Ectodermal cell (in vitro differentiated cells): ENCODE measurements at regions not wholly inside any gene's neighbourhood (a gene's known extent, or its start where the extent isn't known, plus 50 kb on each side); places are given as distances from the start of the nearest gene placed in this dataset.
"Not testable (repeated sequence)": the region's sequence is repeated elsewhere in the genome, so short reads cannot be mapped to it uniquely, and the experiment has no call there.

Experiments
- H3K27ac ChIP-seq: 2 replicates; pipeline ENCODE4 v1.7.0; 2013; ENCODE audit warnings: mild to moderate bottlenecking, low read depth, low read length; ENCODE audit not compliant: insufficient read depth, poor library complexity, severe bottlenecking
- H3K27me3 ChIP-seq: 2 replicates; pipeline ENCODE4 v1.7.0; 2013; ENCODE audit warnings: mild to moderate bottlenecking, low read length; ENCODE audit not compliant: insufficient read depth, control insufficient read depth, poor library complexity, severe bottlenecking
- H3K36me3 ChIP-seq: one replicate; pipeline ENCODE4 v1.7.0; 2013; ENCODE audit warnings: low read length; ENCODE audit not compliant: control insufficient read depth, insufficient read depth
- H3K4me1 ChIP-seq: one replicate; pipeline ENCODE4 v1.7.0; 2013; ENCODE audit warnings: low read length; ENCODE audit not compliant: control insufficient read depth, insufficient read depth
- H3K4me3 ChIP-seq: 2 replicates; pipeline ENCODE4 v1.7.0; 2013; ENCODE audit warnings: low read depth, low read length, control low read depth; ENCODE audit not compliant: insufficient read depth
- H3K9me3 ChIP-seq: 2 replicates; pipeline ENCODE4 v1.7.0; 2013; ENCODE audit warnings: mild to moderate bottlenecking, low read length, moderate library complexity; ENCODE audit not compliant: control insufficient read depth
- WGBS, 2 experiments: methylation state at CpG; one replicate each; pipeline ENCODE4 v1.1.7; 2013; ENCODE audit warnings: missing lambda C conversion rate in 2 of 2; 5-methylcytosine and 5-hydroxymethylcytosine counted together

DNA sequence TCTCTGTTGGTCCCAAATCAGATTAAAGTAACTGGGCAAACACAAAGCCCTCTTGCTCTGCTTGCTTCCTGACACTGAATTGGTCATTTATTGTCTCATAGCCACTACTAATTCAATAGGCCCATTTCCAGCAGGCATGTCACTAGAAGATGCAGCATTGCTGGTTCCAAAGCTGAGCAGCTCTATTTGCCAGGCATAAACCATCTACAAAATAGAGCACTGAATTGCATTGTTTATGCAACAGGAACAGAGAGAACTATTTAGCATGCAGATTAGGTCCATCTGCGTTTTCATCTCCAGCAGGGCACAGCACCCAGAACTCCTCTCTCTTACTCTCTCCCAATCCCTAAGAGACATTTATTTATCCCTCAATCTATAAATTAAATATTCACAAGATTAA lies 227.6 kb downstream of the SUCLG1 start:
- 82 to 96% methylated on average over 1 of the region's 1 CpG for WGBS, 2 experiments
- no peaks in the 10 kb centered on the region for H3K4me1 ChIP-seq
- H3K36me3 ChIP-seq = no peaks in the 10 kb centered on the region
- H3K4me3 ChIP-seq = no peak overlapping the region
- no peak overlapping the region for H3K27ac ChIP-seq
- no peaks in the 10 kb centered on the region for H3K27me3 ChIP-seq
- H3K9me3 ChIP-seq = no peaks in the 10 kb centered on the region

DNA sequence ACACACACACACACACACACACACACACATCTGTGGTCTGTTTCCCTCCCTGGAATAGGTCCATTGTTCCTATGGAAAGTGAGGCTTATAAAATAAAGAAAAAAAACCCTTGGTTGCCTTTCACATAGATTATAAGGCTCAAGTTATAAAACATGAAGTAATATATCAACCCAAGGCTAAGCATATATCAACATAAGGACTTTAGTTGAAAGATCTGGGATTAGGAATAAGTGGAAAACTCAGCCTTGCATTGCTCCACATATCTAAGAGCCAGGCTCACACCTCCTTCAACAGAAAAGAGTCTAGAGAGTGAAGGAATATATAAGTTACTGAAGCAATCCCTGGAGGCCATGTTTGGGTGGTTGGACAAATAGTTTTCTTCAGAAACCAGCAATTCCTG lies 235.0 kb downstream of the SUCLG1 start:
- Histone ChIP-seq H3K4me3 (no peak overlapping the region), H3K4me1 (no peaks in the 10 kb centered on the region), H3K27ac (no peak overlapping the region), H3K27me3 (no peaks in the 10 kb centered on the region), H3K36me3 (no peaks in the 10 kb centered on the region), H3K9me3 (no peaks in the 10 kb centered on the region)

DNA sequence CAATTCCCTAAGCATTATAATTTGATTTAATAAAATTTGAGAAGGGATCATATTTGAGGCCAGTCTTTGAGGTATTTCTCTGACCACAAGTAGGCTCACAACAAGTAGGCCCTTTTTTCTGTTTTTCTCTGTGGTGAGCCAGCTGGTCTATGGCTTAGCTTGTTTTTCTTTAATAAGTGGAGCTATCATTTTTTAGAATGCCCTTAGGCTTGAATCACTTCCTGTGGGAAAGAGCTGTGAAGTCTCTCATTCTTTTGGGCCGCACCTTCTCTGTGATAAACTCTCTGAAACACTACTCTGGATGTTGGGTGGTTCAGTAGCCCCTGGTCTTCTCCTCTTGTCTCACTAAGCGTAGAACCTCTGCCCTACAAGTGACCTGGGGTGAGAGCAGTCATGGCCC lies 235.9 kb downstream of the SUCLG1 start:
- H3K27ac ChIP-seq = no peak overlapping the region
- H3K9me3 ChIP-seq = no peaks in the 10 kb centered on the region
- no peaks in the 10 kb centered on the region for H3K27me3 ChIP-seq
- no peak overlapping the region for H3K4me3 ChIP-seq
- H3K4me1 ChIP-seq = no peaks in the 10 kb centered on the region
- WGBS, 2 experiments = 81 to 90% methylated on average over 2 of the region's 2 CpGs
- no peaks in the 10 kb centered on the region for H3K36me3 ChIP-seq

DNA sequence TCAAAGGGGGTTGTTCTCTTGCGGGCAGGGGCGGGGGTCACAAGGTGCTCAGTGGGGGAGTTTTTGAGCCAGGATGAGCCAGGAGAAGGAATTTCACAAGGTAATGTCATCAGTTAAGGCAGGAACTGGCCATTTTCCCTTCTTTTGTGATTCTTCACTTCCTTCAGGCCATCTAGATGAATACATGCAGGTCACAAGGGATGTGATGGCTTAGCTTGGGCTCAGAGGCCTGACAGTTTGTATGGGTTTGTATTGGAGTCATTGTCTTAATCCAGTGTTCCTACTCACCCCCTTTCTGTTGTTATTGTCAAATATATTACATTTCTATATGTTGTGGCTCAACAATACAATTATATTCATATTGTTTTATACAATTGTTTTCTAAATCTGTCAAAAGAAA lies 238.0 kb downstream of the SUCLG1 start:
- 75 to 83% methylated on average over 2 of the region's 2 CpGs for WGBS, 2 experiments
- H3K27me3 ChIP-seq, H3K36me3 ChIP-seq, H3K4me3 ChIP-seq, H3K9me3 ChIP-seq, H3K27ac ChIP-seq, H3K4me1 ChIP-seq: not testable (repeated sequence)

DNA sequence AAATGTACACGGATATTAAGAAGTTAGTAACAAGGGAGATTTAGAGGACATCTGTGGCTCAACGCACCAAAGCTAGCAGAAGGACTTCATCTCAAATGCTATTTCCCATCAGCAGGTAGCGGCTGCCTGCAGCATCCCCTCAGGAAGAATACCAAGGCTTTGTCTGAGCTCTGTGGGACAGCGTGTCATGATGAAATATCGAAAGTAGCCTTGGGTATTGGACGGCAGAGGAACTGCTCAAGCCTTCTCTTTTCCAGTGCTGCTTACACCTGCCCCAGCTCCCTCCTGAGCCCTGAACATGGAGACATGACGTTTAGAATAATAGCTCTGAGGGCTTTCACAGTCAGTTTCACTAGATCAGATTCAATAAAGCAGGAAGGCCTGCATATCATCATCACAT lies 241.6 kb downstream of the SUCLG1 start:
- H3K36me3 ChIP-seq = no peaks in the 10 kb centered on the region
- WGBS, 2 experiments = 87 to 88% methylated on average over 7 of the region's 7 CpGs
- H3K27ac ChIP-seq = no peak overlapping the region
- H3K4me1 ChIP-seq = no peaks in the 10 kb centered on the region
- H3K4me3 ChIP-seq = no peak overlapping the region
- H3K27me3 ChIP-seq = no peaks in the 10 kb centered on the region
- H3K9me3 ChIP-seq = no peaks in the 10 kb centered on the region

DNA sequence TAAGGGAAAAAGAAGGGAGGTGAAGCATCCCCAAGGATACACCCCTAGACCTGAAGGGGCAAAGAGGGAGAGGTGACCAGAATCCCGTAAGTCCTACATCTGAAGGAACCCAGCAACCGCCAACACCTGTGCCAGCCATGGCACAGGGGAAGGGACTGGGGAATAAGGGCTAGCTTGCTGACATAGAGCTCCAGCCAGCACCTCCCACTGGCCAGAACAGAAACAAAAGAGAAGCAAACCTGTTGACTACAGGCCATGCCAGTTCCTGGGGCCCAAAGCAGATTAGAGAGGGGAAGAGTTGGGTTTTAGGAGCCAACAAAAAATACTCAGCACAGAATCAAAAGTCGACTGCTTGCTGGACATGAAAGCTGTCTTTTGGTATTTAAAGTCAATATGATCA lies 244.6 kb downstream of the SUCLG1 start:
- Histone ChIP-seq H3K36me3 (no peaks in the 10 kb centered on the region), H3K27ac (no peak overlapping the region), H3K4me1 (no peaks in the 10 kb centered on the region), H3K27me3 (no peaks in the 10 kb centered on the region), H3K9me3 (no peaks in the 10 kb centered on the region), H3K4me3 (no peak overlapping the region)
- WGBS, 2 experiments = 50 to 64% methylated on average over 2 to 3 of the region's 3 CpGs

DNA sequence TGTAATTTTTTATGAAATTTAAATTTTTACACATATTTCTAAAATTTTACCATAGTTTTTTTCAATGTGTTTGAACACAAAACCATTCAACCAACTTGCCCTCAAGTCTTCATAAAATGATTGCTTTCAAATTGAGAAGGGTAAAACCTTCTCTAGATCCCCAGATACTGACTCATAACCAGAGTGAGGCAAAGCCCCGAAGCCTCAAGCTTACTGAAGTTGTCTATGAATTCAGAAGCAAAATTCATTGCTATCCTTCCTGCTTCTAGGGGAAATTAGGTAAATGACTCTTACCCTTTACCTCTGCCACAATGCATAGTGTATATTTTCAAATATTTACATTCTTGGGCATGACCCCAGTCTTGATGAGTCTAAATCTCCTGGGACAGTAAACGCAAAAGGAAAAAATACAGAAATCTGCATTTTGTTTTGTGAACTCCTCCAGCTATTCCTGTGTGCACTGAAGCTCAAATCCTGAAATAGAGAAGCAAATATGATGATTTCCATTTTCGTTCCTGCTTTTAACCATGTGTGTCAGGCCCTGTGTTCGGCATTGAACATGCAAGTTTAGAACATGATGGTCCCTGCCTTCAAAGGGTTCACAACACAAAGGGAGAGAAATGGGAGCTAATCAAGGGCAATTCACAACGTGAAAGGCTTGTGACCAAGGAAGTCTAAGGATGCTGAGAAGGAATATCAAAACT lies 246.3 kb downstream of the SUCLG1 start:
- Histone ChIP-seq H3K4me3 (no peak overlapping the region), H3K9me3 (no peaks in the 10 kb centered on the region), H3K27me3 (no peaks in the 10 kb centered on the region), H3K36me3 (no peaks in the 10 kb centered on the region), H3K4me1 (no peaks in the 10 kb centered on the region), H3K27ac (no peak overlapping the region)
- 87% methylated on average over 5 of the region's 5 CpGs for WGBS, 2 experiments

DNA sequence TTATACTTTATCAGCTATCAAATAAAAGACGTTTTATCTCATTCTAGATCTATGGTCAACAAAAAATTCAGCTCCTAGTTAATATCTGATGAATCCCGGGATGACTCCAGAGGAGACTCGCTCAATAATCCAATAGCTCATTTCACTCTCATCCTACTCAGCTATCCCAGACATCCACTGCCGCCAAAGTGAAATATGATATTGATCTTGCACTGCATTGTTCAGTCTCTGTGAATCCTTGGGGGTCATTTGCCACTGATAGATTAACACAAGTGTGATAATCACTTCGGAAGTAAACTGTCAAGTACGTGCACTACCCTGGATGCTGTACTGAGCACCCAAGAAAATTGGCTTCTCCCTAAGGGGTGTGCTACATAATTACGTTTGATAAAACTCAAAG lies 249.1 kb downstream of the SUCLG1 start:
- H3K36me3 ChIP-seq = no peaks in the 10 kb centered on the region
- WGBS, 2 experiments = 80 to 82% methylated on average over 7 of the region's 7 CpGs
- H3K4me1 ChIP-seq = no peaks in the 10 kb centered on the region

DNA sequence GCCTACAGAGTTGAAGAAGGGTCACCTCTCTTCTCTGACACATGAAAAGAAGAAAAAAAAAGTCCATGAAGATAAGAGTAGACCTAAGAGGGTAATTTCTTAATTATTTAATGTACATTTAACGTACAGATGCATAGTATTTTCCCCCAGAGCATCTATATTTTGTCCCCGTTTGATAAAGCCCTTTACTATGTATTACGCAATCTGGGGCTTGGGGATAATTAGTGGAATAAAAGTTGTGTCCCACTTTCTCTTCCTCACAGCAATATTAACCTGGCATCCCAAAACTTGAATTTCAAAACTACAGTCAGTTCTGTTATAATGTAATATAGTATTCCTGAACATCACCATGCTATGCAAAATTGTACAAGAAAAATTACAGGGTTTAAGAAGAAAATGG lies 254.1 kb downstream of the SUCLG1 start:
- Histone ChIP-seq H3K9me3 (no peaks in the 10 kb centered on the region), H3K27me3 (no peaks in the 10 kb centered on the region), H3K4me3 (no peak overlapping the region), H3K4me1 (no peaks in the 10 kb centered on the region), H3K27ac (no peak overlapping the region), H3K36me3 (no peaks in the 10 kb centered on the region)
- WGBS, 2 experiments = 100% methylated on average over 2 to 3 of the region's 3 CpGs

More for the DNA sequence above, 249.1 kb downstream of the SUCLG1 start:
- H3K27ac ChIP-seq = no peak overlapping the region
- H3K4me3 ChIP-seq = no peak overlapping the region
- no peaks in the 10 kb centered on the region for H3K27me3 ChIP-seq
- H3K9me3 ChIP-seq = no peaks in the 10 kb centered on the region

DNA sequence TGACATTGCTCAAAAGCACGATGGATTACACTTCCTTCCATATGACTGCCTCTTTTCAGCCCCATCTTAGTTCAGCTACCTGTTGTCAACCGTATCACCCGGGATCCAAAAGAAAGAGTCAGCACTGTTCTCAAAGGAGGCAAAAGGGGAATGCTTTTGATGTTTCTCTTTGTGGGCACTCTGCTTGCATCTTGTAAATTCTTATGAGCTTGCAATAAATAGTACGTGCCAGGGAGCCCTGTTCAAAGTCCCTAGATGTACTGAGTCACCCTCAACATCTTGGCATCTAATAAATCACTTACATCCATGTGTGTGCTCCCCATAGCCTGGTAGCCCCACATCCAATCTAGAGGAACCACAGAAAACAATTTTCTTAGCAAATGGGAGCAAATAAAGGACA lies 256.9 kb downstream of the SUCLG1 start:
- WGBS, 2 experiments = 90 to 93% methylated on average over 4 of the region's 4 CpGs
- H3K4me3 ChIP-seq = no peak overlapping the region

DNA sequence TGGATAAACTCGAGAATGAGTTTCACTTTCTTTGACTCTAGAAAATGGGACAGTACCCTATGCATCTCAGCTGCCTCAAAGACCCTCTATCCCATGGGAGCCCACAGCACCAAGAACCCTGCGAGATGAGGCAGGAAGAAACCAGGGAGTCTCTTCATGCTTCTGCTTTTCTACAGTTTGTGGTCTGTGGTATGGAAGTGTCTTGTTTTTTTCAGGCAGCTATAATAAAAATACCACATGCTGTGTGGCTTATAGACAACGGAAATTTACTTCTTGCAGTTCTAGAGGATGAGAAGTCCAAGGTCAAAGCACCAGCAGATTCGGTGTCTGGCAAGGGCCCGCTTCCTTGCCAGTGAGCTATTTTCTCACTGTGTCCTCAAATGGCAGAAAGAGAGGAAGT lies 257.9 kb downstream of the SUCLG1 start:
- 95 to 96% methylated on average over 5 of the region's 5 CpGs for WGBS, 2 experiments
- Histone ChIP-seq H3K4me3 (no peak overlapping the region), H3K4me1 (no peaks in the 10 kb centered on the region), H3K36me3 (no peaks in the 10 kb centered on the region), H3K27ac (no peak overlapping the region), H3K9me3 (no peaks in the 10 kb centered on the region), H3K27me3 (no peaks in the 10 kb centered on the region)

More for the DNA sequence above, 256.9 kb downstream of the SUCLG1 start:
- no peaks in the 10 kb centered on the region for H3K36me3 ChIP-seq
- no peaks in the 10 kb centered on the region for H3K4me1 ChIP-seq
- H3K27me3 ChIP-seq = no peaks in the 10 kb centered on the region
- no peaks in the 10 kb centered on the region for H3K9me3 ChIP-seq
- no peak overlapping the region for H3K27ac ChIP-seq
